ENCODE measurements at regions not wholly inside any gene's neighbourhood (a gene's known extent, or its start where the extent isn't known, plus 50 kb on each side); places are given as distances from the start of the nearest gene placed in this dataset.

- no peak for TF ChIP-seq YY1 (IDR thresholded peaks at IDR 0.05; ENCODE audit: insufficient read depth, insufficient read length)
- no peak for TF ChIP-seq ZNF274 (IDR thresholded peaks at IDR 0.05; ENCODE audit: low read depth, low read length)
Observed at GRCh38 chr2:83970217-83970929, 488.7 kb downstream of the SUCLG1 start.

Measured in NT2/D1 (cell line).